GM18511 (cell line): ENCODE measurements at regions not wholly inside any gene's neighbourhood (a gene's known extent, or its start where the extent isn't known, plus 50 kb on each side); places are given as distances from the start of the nearest gene placed in this dataset.

ENCODE experiments used
- ATAC-seq: cut with Tn5 transposase; IDR thresholded peaks from one replicate; pipeline ENCODE4 v1.9.1; 2021; ENCODE audit warnings: mild to moderate bottlenecking, moderate library complexity; ENCODE audit not compliant: unreplicated experiment

GRCh38 chr11:28525636-28526405 is 417.6 kb downstream of the METTL15 start:
- ATAC-seq: no peak

GRCh38 chr11:28524098-28524497 is 415.9 kb downstream of the METTL15 start:
- no peak for ATAC-seq

- no peak for ATAC-seq
Measured at GRCh38 chr11:28521075-28521474, 412.9 kb downstream of the METTL15 start.

DNA sequence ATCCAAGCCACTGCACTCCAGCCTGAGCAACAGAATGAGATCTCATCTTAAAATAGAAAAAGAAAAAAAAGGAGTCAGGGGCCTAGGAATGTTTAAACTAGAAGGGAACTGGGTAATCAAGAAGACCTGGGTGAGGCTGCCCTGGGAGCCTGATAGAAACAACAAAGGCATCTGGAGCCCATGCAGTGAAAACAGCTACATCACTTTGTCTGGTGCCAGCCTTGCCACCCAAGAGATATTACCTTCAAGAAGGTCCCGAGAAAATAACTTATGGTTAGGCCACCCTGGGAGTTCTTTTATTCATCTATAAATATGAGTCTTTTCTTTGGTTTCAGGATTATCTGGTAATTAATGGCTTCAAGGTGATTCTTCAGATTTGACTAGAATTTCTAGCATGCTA is 412.1 kb downstream of the METTL15 start:
- ATAC-seq: no peak

GRCh38 chr11:28518825-28519224 is 410.6 kb downstream of the METTL15 start:
- ATAC-seq: no peak

DNA sequence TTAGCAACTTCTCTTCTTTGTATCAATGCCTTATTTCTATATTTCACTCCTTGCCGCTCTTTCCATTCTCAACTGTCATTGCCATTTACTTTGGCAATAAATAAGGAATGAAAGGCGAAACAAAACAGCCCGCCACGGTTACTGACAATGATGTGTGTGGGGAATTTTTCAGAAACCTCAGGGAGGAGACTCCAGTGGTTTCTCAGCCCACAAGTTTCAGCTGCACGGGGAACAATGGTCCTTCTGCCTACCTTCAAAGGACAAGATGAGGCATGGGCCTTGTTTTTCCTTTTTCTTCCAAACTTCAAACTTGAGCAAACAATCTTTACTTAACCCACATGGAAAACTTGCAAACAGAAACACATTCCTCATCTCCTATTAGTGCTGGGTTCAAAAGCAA is 409.4 kb downstream of the METTL15 start:
- no peak for ATAC-seq

GRCh38 chr11:28514391-28514790 is 406.2 kb downstream of the METTL15 start:
- ATAC-seq: no peak

GRCh38 chr11:28512143-28512756 is 404.1 kb downstream of the METTL15 start:
- no peak for ATAC-seq

- no peak for ATAC-seq
Measured at GRCh38 chr11:28505232-28505631, 397.0 kb downstream of the METTL15 start.

GRCh38 chr11:28504555-28505110 is 396.4 kb downstream of the METTL15 start:
- no peak for ATAC-seq

GRCh38 chr11:28495333-28495732 is 387.1 kb downstream of the METTL15 start:
- ATAC-seq: no peak

- no peak for ATAC-seq
Measured at GRCh38 chr11:28491431-28491830, 383.2 kb downstream of the METTL15 start.

GRCh38 chr11:28490773-28491382 is 382.7 kb downstream of the METTL15 start:
- no peak for ATAC-seq

GRCh38 chr11:28488336-28488735 is 380.1 kb downstream of the METTL15 start:
- ATAC-seq: no peak

DNA sequence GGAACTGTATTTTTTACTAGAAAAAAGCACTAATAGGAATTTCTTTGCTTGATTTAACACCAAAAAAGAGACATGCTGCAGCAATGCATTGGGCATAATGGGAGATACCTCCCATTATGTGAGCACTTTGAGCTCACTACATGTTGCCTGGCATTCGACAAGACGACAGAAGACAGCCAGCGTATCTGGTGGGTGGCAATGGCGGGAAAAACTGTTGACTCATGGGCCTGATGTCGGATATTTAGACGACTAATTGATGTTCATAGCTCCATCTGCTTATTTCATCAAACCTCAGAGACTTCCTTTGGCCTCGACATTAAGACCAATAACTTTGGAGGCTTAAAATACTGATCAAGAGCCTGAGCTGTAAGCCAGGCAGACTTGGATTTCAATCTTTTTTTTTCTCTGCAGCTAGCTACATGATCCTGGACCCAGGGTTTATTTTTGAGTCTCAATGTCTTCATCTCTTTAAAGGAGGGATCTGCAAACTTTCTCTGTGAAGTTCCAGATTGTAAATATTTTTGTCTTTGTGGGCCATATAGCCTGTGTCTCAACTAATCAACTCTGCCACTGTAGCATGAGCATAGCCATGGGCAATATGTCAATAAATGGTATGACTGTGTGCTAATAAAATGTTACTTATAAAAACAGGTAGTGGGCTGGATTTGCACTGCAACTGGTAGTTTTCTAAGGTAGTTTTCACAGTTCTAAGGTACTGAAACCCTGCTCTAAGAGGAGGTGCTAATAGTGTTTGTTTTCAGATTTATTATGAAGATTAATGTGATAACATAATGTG is 375.1 kb downstream of the METTL15 start:
- ATAC-seq: no peak

DNA sequence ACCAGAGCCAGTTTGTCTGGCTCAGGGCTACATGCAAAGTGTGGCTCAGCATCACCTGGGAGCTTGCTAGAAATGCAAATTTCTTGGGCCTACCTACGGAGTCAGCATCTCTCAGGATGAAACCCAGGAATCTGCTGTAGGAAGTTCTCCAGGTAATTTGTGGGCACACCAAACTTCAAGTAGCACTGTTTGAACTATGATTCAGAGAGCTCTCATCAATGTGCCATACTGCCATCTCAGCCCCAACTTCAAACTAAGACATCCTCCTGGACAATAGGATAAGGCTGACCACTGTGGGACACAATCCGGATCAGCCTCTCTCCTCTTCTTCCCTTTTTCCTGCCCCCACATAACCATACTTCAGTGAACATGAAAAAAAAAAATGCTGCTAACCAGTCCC is 374.5 kb downstream of the METTL15 start:
- ATAC-seq: no peak

DNA sequence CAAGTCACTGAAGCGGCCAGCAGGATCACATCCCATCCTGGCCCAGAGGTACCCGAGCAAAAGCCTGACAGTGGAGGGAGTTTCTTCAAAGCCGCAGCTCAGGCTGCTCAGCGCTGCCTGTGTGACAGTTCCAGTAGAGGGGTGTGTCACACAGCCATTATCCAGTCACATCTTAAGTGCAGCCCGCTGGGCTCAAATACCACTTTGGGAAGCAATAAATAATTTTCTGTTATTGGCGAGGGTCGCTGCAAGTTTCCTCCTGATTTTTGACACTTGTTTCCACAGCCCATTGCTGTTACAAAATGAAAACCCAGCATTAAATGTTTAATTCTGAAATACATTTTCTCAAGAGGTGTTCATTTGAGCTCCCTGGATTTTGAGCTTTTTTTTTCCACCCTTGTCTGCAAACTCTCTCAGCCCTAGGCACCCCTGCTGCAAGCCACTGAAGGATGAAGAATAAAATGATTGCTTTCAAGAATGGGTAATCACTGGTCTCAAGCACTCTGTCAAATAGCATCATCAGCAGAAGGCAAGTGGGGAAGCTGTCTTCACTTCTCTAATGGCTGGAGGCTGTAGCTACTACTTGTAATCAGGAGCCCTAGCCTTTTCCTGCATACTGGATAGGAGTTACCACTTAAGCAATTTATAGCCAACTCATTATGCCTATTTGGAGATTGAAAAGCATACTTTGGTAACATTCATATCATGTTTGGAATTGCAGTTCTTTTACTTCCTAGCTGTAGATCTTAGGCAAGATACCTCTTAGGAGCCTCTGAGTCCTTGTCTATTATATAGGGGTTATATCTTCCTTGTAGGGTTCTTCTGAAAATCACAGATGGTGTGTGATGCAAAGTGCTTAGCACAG is 373.7 kb downstream of the METTL15 start:
- no peak for ATAC-seq

DNA sequence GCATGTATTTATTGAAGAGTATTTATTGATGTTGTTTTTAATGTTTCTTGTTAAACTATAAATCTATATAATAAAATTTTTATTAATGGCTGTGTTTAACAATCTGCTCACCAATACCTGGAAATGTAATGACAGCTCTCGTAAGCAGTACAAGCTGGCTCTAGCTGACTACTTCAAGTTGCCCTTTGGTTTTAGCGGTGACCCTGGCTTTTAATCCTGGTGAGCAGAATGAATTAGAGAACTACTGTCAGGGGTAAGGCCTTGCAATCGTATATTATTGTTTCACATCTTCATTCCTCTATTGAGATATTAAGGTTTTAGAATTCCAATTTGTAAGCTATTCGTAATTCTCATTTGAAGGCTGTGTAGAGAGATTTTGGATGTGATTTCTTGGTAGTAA is 372.2 kb downstream of the METTL15 start:
- ATAC-seq: no peak

DNA sequence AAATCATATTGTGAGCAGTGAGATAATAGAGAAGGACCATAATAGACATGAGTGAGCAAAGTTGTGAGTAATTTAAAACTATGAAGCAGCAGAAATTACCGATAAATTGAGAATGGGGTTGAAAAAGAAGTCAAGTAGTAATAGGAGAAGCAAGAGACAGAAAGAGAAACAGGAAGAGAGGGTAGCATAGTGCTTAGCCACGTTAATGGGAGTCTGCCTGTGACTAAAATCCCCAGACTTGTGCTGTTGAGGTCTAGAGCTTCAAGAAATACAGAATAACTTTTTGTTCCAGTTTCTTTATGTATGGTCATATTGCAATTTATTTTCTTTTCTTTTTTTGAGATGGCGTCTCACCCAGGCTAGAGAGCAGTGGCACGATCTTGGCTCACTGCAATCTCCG is 368.7 kb downstream of the METTL15 start:
- ATAC-seq: no peak

DNA sequence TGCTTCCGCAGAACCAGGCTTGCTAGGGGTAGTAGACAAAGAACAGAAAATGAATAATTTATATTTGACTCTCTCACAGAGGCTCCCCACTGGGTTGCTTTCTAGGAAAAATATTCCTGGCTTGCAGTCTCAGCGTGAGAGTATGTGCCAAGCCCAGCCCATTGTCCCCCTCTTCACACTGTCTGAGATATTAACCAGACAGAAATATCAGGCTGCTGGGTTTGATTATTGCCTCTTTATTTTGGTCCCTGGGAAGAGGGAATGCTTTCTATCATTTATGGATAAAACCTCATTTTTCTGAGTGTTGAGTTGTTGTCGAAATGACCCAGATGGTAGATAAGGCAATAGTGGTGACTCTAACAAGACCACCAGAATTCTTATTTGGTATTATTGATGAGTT is 367.9 kb downstream of the METTL15 start:
- ATAC-seq: no peak
